ENCODE measurements at regions not wholly inside any gene's neighbourhood (a gene's known extent, or its start where the extent isn't known, plus 50 kb on each side); places are given as distances from the start of the nearest gene placed in this dataset.
"Not testable (repeated sequence)": the region's sequence is repeated elsewhere in the genome, so short reads cannot be mapped to it uniquely, and the experiment has no call there.

- no peak for TF ChIP-seq CTCF (IDR thresholded peaks at IDR 0.05; ENCODE audit: low read depth, low read length, missing control alignments)
- H3K4me3 ChIP-seq (ENCODE audit: low read depth, low read length), result no peak overlapping the region
- in situ Hi-C loops (cut with HindIII; ENCODE audit: low sequenced_read_pairs), result no loop called here
- DNase-seq (ENCODE audit: low read depth), result no peak
These were observed 615.5 kb upstream of the CHD1 start for GRCh38 chr5:99544356-99544755.

DNA sequence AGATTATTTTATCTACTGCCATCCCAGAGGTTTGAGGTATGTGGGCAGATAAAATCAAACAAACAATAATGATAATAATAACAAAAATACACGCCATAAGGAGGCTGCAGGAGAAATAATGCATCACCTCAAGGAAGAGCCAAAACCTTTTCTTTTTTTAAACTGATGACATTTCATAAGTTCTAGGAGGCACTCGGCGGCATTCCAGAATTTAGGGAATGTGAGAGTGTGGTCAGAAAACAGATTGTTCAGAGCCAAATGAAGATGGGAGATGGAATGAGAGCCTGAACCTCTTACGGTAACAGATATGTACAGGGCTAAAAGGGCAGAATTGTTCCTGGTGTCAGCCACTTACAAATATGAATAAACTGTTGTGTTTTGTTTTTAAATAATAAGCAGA lies 615.0 kb upstream of the CHD1 start:
- in situ Hi-C loops (cut with HindIII; ENCODE audit: low sequenced_read_pairs), result no loop called here
- DNase-seq (ENCODE audit: low read depth), result peak; percentile 44
- no peak overlapping the region for H3K4me3 ChIP-seq (ENCODE audit: low read depth, low read length)
- TF ChIP-seq CTCF (IDR thresholded peaks at IDR 0.05; ENCODE audit: low read depth, low read length, missing control alignments), result no peak

- DNase-seq (ENCODE audit: low read depth); H3K4me3 ChIP-seq (ENCODE audit: low read depth, low read length); in situ Hi-C loops (cut with HindIII; ENCODE audit: low sequenced_read_pairs): not testable (repeated sequence)
These were observed 605.4 kb upstream of the CHD1 start for GRCh38 chr5:99534241-99534640.

DNA sequence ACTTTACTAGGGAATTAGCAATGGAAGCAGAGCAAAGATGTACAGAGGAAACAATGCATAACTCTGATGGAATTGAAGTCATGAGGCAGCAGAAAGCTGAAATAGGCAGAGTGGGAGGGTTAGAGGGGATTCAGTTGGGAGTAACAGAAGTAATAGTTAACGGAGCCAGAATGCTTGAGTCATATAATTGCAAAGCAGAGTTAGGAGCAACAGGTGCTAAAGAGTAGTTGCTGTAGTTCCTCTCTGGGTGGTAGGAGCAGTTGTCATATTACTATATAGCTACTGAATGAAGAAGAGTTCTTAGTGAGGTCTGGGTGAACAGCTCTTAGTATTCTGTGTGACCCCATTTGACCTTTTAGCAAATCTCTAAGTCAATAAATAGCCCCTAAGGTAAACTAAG lies 592.9 kb upstream of the CHD1 start:
- in situ Hi-C loops (cut with HindIII; ENCODE audit: low sequenced_read_pairs); H3K4me3 ChIP-seq (ENCODE audit: low read depth, low read length); DNase-seq (ENCODE audit: low read depth): not testable (repeated sequence)

GRCh38 chr5:99515864-99516490 lies 587.2 kb upstream of the CHD1 start:
- H3K4me3 ChIP-seq (ENCODE audit: low read depth, low read length); in situ Hi-C loops (cut with HindIII; ENCODE audit: low sequenced_read_pairs); DNase-seq (ENCODE audit: low read depth): not testable (repeated sequence)

- in situ Hi-C loops (cut with HindIII; ENCODE audit: low sequenced_read_pairs); H3K4me3 ChIP-seq (ENCODE audit: low read depth, low read length); DNase-seq (ENCODE audit: low read depth): not testable (repeated sequence)
These were observed 581.5 kb upstream of the CHD1 start for GRCh38 chr5:99510237-99510866.

- in situ Hi-C loops (cut with HindIII; ENCODE audit: low sequenced_read_pairs), result not testable (repeated sequence)
These were observed 580.3 kb upstream of the CHD1 start for GRCh38 chr5:99509064-99509463.

GRCh38 chr5:99495456-99495855 lies 566.6 kb upstream of the CHD1 start:
- H3K4me3 ChIP-seq (ENCODE audit: low read depth, low read length); in situ Hi-C loops (cut with HindIII; ENCODE audit: low sequenced_read_pairs); DNase-seq (ENCODE audit: low read depth): not testable (repeated sequence)

More at GRCh38 chr5:99509064-99509463, 580.3 kb upstream of the CHD1 start:
- H3K4me3 ChIP-seq (ENCODE audit: low read depth, low read length); DNase-seq (ENCODE audit: low read depth): not testable (repeated sequence)

- in situ Hi-C loops (cut with HindIII; ENCODE audit: low sequenced_read_pairs); H3K4me3 ChIP-seq (ENCODE audit: low read depth, low read length); DNase-seq (ENCODE audit: low read depth): not testable (repeated sequence)
These were observed 549.6 kb upstream of the CHD1 start for GRCh38 chr5:99478450-99478849.

DNA sequence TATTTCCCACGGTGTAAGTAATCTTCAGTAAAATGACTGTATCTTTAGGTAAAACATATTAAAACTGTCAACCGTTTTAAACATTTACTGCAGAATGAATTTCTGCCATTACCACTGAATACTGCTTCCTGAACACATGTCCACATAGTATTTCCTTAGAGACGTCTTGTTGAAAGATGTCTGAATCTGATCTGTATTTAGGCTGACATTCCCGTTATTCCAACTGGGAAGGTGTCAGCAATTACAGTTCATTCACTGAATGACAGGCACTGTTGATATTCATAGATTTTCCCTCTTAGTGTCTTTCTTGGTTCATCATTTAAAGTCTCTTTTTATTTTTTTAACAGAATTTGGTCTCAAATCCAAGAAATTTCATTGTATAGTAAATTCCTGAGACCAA lies 544.5 kb upstream of the CHD1 start:
- H3K4me3 ChIP-seq (ENCODE audit: low read depth, low read length); DNase-seq (ENCODE audit: low read depth); in situ Hi-C loops (cut with HindIII; ENCODE audit: low sequenced_read_pairs): not testable (repeated sequence)

GRCh38 chr5:99471726-99472125 lies 542.9 kb upstream of the CHD1 start:
- DNase-seq (ENCODE audit: low read depth); in situ Hi-C loops (cut with HindIII; ENCODE audit: low sequenced_read_pairs); H3K4me3 ChIP-seq (ENCODE audit: low read depth, low read length): not testable (repeated sequence)

GRCh38 chr5:99471178-99471577 lies 542.4 kb upstream of the CHD1 start:
- DNase-seq (ENCODE audit: low read depth); in situ Hi-C loops (cut with HindIII; ENCODE audit: low sequenced_read_pairs); H3K4me3 ChIP-seq (ENCODE audit: low read depth, low read length): not testable (repeated sequence)

GRCh38 chr5:99470636-99471035 lies 541.8 kb upstream of the CHD1 start:
- in situ Hi-C loops (cut with HindIII; ENCODE audit: low sequenced_read_pairs); H3K4me3 ChIP-seq (ENCODE audit: low read depth, low read length); DNase-seq (ENCODE audit: low read depth): not testable (repeated sequence)
